ENCODE measurements at regions not wholly inside any gene's neighbourhood (a gene's known extent, or its start where the extent isn't known, plus 50 kb on each side); places are given as distances from the start of the nearest gene placed in this dataset.
"Not testable (repeated sequence)": the region's sequence is repeated elsewhere in the genome, so short reads cannot be mapped to it uniquely, and the experiment has no call there.

DNA sequence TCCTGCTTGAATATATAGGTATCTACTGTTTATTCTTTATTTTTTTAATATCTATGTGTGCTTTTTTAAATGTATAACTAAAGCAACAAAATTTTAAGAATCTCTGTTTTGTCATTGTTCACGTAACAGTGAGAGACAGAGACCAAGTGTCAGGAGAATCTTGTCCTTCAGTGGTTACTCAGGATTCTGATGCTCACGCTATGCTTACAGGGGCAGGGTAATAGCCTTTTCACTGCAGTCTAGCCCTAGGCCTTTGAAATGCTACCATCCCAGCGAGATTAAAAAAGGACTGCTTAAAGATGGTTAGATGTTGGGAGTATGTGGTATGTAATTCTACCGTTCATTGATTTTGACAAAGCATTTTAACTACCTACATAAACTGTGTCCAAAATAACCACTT lies 71.6 kb upstream of the EGFR start:
- H3K4me3 ChIP-seq (ENCODE audit: low read depth, low read length), result no peak overlapping the region
- ChIA-PET POLR2A (no interaction called here), CTCF (no interaction called here)
- DNase-seq (ENCODE audit: low read depth, low spot score), result no peak
- TF ChIP-seq, protein P1, sequence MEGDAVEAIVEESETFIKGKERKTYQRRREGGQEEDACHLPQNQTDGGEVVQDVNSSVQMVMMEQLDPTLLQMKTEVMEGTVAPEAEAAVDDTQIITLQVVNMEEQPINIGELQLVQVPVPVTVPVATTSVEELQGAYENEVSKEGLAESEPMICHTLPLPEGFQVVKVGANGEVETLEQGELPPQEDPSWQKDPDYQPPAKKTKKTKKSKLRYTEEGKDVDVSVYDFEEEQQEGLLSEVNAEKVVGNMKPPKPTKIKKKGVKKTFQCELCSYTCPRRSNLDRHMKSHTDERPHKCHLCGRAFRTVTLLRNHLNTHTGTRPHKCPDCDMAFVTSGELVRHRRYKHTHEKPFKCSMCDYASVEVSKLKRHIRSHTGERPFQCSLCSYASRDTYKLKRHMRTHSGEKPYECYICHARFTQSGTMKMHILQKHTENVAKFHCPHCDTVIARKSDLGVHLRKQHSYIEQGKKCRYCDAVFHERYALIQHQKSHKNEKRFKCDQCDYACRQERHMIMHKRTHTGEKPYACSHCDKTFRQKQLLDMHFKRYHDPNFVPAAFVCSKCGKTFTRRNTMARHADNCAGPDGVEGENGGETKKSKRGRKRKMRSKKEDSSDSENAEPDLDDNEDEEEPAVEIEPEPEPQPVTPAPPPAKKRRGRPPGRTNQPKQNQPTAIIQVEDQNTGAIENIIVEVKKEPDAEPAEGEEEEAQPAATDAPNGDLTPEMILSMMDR (IDR thresholded peaks at IDR 0.05; ENCODE audit: insufficient read depth, low read length, missing control alignments), result no peak

DNA sequence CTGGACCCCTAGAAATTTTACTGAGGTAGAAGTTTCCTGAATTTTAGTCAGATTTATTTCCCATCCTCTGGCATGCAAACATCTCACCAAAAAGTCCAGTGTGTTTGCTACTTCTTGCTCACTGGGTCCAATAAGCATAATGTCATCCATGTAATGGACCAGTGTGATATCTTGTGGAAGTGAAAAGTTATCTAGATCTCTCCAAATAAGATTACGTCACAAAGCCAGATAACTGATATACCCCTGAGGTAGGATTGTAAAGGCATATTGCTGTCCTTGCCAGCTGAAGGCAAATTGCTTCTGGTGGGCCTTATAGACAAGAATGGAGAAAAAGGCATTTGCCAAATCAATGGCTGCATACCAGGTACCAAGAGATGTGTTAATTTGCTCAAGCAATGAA lies 69.3 kb upstream of the EGFR start:
- H3K4me3 ChIP-seq (ENCODE audit: low read depth, low read length); DNase-seq (ENCODE audit: low read depth, low spot score); CTCF ChIA-PET; POLR2A ChIA-PET: not testable (repeated sequence)

DNA sequence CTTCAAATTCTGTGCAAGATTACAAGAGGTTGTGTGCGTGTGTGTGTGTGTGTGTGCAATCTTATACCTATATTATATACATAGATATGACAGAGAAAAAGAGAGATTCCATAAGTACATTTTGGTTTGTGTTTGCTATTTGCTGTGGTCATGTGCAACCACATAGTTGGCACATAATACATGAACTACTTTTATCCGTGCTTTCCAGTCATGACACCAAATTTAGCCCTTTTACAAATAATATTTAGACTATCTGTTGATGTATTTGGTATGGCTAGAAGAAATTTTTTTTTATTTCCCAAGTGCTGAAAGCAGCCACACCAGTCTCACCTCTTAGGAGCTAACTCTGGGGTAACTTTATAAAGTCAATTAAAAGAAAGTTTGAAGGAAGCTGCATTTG lies 63.5 kb upstream of the EGFR start:
- TF ChIP-seq, protein P1 (IDR thresholded peaks at IDR 0.05; ENCODE audit: insufficient read depth, low read length, missing control alignments), result no peak
- ChIA-PET POLR2A (no interaction called here), CTCF (interaction anchor here (1.1 kb wide), 1 partner anchor 18 kb away, joined by 3 read pairs; no protein-coding TSS in a partner anchor)
- H3K4me3 ChIP-seq (ENCODE audit: low read depth, low read length), result no peak overlapping the region
- no peak for DNase-seq (ENCODE audit: low read depth, low spot score)

DNA sequence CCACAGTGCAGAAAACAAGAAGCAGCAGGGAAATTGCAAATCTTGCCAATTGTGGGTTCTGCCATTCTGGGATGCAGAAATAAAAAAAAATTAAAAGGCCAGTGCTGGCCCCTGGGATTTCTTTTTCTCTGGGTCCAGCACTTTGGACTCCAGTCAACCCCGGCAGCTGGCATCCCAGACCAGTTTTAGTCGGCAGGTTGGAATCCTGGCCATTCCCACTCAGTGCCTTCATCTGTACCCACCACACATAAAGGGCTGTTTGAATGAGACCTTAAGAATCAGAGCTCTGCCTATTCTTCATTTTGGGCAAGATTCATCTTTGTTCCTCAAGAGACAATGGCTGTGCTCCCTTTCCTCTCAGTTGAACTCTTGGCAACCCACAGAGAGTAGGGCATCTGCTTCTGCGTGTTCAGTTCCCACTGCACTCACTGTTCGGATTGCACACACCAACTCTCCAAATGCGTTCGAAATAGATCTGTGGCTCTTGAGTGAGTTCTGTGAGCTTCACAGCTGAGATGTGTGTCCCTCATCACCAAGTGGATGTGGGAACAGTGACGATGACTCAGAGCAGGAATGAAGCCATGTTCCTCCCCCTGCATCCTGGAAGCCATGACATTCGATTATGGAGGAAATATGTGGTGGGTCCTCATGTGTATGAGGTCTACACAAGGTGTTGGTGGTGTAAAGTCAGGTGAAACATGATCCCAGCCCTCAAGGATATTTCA lies 63.0 kb upstream of the EGFR start:
- CTCF ChIA-PET, result interaction anchor here (1.1 kb wide), 1 partner anchor 18 kb away, joined by 3 read pairs; no protein-coding TSS in a partner anchor
- POLR2A ChIA-PET, result no interaction called here
- no peak for DNase-seq (ENCODE audit: low read depth, low spot score)
- TF ChIP-seq, protein P1 (IDR thresholded peaks at IDR 0.05; ENCODE audit: insufficient read depth, low read length, missing control alignments), result no peak
- H3K4me3 ChIP-seq (ENCODE audit: low read depth, low read length), result no peak overlapping the region

DNA sequence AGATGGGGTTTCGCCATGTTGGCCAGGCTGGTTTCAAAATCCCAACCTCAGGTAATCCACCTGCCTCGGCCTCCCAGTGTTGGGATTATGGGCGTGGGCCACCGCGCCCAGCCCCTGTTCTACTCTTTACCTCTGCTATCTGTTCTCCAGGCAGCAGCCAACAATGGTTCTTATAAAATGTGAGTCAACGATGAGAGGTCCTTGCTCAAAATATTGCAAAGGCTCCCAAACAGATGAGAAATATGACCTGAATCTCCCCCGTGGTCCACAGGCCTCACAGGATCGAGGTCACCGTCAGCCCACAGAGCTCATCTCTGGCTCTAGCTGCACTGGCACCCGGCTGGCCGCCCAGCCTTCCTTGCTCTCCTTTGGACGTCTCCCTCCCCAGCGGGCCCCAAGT lies 62.0 kb upstream of the EGFR start:
- TF ChIP-seq, protein P1 (IDR thresholded peaks at IDR 0.05; ENCODE audit: insufficient read depth, low read length, missing control alignments), result no peak
- no peak overlapping the region for H3K4me3 ChIP-seq (ENCODE audit: low read depth, low read length)
- no peak for DNase-seq (ENCODE audit: low read depth, low spot score)
- POLR2A ChIA-PET, result no interaction called here
- CTCF ChIA-PET, result interaction anchor here (1.4 kb wide), 1 partner anchor 183 kb away, joined by 3 read pairs; no protein-coding TSS in a partner anchor

- POLR2A ChIA-PET, result no interaction called here
- no peak overlapping the region for H3K4me3 ChIP-seq (ENCODE audit: low read depth, low read length)
- DNase-seq (ENCODE audit: low read depth, low spot score), result no peak
- CTCF ChIA-PET, result no interaction called here
- TF ChIP-seq, protein P1 (IDR thresholded peaks at IDR 0.05; ENCODE audit: insufficient read depth, low read length, missing control alignments), result no peak
Observed at GRCh38 chr7:54960517-54960916, 58.3 kb upstream of the EGFR start.

DNA sequence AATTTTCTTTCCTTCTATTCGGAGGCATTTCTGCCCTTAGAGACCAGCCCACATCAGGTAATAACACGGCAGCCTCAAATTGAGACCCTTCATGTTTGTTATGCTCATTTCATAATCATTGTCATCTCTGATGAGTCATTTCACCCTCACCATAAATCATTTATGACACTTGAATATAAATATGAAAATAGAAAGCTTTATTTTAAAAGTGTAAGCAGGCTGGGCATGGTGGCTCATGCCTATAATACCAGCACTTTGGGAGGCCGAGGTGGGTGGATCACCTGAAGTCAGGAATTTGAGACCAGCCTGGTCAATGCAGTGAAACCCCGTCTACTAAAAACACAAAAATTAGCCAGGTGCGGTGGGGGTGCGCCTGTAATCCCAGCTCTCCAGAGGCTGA lies 57.4 kb upstream of the EGFR start:
- POLR2A ChIA-PET, result no interaction called here
- no peak for DNase-seq (ENCODE audit: low read depth, low spot score)
- CTCF ChIA-PET, result no interaction called here
- TF ChIP-seq, protein P1 (IDR thresholded peaks at IDR 0.05; ENCODE audit: insufficient read depth, low read length, missing control alignments), result no peak
- no peak overlapping the region for H3K4me3 ChIP-seq (ENCODE audit: low read depth, low read length)

Measured in AG04449 (cell line).